ENCODE measurements at regions not wholly inside any gene's neighbourhood (a gene's known extent, or its start where the extent isn't known, plus 50 kb on each side); places are given as distances from the start of the nearest gene placed in this dataset.

DNA sequence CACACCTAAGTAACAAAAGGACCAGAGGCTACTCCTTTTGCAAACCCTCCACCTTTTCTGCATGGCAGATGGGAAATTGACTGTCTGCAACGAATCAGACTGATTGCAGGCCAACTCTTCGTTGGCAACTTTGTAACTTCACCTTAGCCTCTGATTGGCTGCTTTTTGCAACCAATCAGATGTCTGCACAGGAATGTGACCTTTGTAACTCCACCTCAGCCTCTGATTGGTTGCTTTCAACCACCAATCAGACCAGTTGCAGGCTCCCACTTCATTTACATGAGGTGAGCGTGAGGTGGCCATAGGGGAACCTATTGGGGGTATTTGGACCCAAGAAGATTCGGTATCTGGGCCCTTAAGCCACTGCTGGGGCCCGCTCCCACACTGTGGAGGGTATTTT lies 209.0 kb downstream of the EN1 start:
- H3K27me3 Mint-ChIP-seq (ENCODE audit: unreplicated experiment) = peaks cover 16% of the 10 kb centered on the region
- DNase-seq = no peak
- H3K9me3 Mint-ChIP-seq (ENCODE audit: low read depth, unreplicated experiment) = no peaks in the 10 kb centered on the region
- CTCF ChIA-PET = no interaction called here
- intact Hi-C loops (cut with micrococcal nuclease; ENCODE audit: unreplicated experiment) = no loop called here
- BruUV-seq (replicated peaks) = no TSS peak
- TF ChIP-seq, protein P1, sequence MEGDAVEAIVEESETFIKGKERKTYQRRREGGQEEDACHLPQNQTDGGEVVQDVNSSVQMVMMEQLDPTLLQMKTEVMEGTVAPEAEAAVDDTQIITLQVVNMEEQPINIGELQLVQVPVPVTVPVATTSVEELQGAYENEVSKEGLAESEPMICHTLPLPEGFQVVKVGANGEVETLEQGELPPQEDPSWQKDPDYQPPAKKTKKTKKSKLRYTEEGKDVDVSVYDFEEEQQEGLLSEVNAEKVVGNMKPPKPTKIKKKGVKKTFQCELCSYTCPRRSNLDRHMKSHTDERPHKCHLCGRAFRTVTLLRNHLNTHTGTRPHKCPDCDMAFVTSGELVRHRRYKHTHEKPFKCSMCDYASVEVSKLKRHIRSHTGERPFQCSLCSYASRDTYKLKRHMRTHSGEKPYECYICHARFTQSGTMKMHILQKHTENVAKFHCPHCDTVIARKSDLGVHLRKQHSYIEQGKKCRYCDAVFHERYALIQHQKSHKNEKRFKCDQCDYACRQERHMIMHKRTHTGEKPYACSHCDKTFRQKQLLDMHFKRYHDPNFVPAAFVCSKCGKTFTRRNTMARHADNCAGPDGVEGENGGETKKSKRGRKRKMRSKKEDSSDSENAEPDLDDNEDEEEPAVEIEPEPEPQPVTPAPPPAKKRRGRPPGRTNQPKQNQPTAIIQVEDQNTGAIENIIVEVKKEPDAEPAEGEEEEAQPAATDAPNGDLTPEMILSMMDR (IDR thresholded peaks at IDR 0.05; ENCODE audit: unreplicated experiment) = no peak
- H3K27ac Mint-ChIP-seq (ENCODE audit: unreplicated experiment) = no peak overlapping the region
- H3K4me1 Mint-ChIP-seq (ENCODE audit: low read depth, unreplicated experiment) = peaks cover 9% of the 10 kb centered on the region
- H3K36me3 Mint-ChIP-seq (ENCODE audit: insufficient read depth, unreplicated experiment) = peaks cover 5% of the 10 kb centered on the region
- no peak overlapping the region for H3K4me3 Mint-ChIP-seq (ENCODE audit: low read depth, unreplicated experiment)

DNA sequence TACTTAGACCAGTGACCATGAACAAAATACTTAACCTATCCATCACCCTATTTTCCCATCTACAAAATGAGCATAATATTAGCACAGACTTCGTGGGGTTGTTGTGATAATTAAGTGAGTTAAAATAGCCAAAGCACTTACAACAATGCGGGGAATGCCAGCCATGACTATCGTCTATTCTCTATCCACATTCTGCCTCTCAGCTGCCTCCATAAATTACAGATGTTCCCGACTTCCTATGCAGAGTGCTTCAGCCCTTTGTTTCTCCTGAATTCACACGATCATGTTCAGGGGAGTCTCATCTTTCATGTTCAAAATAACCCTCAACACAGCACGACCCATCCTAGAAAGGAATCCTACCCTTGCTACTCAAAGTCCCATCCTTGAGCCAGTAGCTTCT lies 211.6 kb downstream of the EN1 start:
- no TSS peak for BruUV-seq (replicated peaks)
- Mint-ChIP-seq H3K27ac (ENCODE audit: unreplicated experiment) (no peak overlapping the region), H3K9me3 (ENCODE audit: low read depth, unreplicated experiment) (no peaks in the 10 kb centered on the region), H3K4me3 (ENCODE audit: low read depth, unreplicated experiment) (no peak overlapping the region), H3K4me1 (ENCODE audit: low read depth, unreplicated experiment) (no peaks in the 10 kb centered on the region), H3K36me3 (ENCODE audit: insufficient read depth, unreplicated experiment) (peaks cover 5% of the 10 kb centered on the region), H3K27me3 (ENCODE audit: unreplicated experiment) (peaks cover 24% of the 10 kb centered on the region)
- TF ChIP-seq, protein P1 (IDR thresholded peaks at IDR 0.05; ENCODE audit: unreplicated experiment) = no peak
- CTCF ChIA-PET = no interaction called here
- intact Hi-C loops (cut with micrococcal nuclease; ENCODE audit: unreplicated experiment) = no loop called here
- no peak for DNase-seq

DNA sequence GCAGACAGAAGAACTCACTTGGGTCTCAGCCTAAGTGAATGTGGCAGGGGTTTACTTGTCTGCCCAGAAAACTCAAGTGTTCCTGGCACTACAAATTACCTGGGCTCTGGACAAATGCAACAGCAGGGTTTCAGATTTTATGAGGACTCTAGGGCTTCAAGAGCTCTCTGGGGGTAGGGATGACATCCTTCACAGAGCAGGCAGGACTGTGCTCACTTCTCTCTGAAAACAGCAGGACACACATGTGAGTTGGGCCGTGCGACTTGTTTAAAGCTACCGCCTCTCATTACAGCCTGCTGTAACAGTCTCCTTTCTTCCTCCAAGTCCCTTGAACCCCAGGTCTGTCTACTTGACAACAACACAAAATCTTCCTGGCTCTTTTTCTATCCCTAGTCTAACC lies 212.6 kb downstream of the EN1 start:
- Mint-ChIP-seq H3K4me3 (ENCODE audit: low read depth, unreplicated experiment) (no peak overlapping the region), H3K9me3 (ENCODE audit: low read depth, unreplicated experiment) (no peaks in the 10 kb centered on the region), H3K27me3 (ENCODE audit: unreplicated experiment) (peaks cover 24% of the 10 kb centered on the region), H3K4me1 (ENCODE audit: low read depth, unreplicated experiment) (no peaks in the 10 kb centered on the region), H3K27ac (ENCODE audit: unreplicated experiment) (no peak overlapping the region), H3K36me3 (ENCODE audit: insufficient read depth, unreplicated experiment) (peaks cover 5% of the 10 kb centered on the region)
- CTCF ChIA-PET = no interaction called here
- intact Hi-C loops (cut with micrococcal nuclease; ENCODE audit: unreplicated experiment) = no loop called here
- no peak for DNase-seq
- BruUV-seq (replicated peaks) = no TSS peak
- TF ChIP-seq, protein P1 (IDR thresholded peaks at IDR 0.05; ENCODE audit: unreplicated experiment) = no peak

DNA sequence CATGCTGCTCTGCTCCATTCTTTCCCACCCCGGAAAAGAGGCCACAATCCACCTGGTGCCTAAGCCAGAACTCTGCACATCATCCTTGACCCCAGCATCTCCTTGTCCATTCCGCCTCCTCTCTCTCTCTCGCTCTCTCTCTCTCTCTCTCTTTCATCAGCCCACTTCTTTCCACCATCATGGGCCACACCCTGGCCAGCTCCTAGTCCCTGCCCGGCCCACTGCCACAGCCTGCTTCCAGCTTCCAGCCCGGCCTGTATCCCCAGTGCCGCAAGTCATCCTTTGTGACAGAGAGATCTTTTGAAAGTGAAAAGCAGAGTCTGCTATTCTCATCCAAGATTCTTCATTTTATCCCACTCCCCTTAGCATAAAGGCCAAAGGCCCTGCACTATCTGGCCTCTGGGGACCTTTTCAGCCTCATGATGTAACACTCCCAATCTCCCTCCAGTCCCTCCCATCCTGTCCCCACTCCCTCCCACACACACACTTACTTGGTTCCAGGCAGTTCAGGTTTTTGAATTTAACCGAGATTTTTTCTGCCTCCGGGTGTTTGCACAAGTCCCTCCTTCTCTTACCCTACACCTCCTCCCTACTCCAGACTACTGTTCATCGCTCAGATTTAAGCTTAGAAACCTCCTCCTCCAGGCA lies 214.0 kb downstream of the EN1 start:
- CTCF ChIA-PET = no interaction called here
- intact Hi-C loops (cut with micrococcal nuclease; ENCODE audit: unreplicated experiment) = no loop called here
- Mint-ChIP-seq H3K4me3 (ENCODE audit: low read depth, unreplicated experiment) (no peak overlapping the region), H3K27ac (ENCODE audit: unreplicated experiment) (no peak overlapping the region), H3K9me3 (ENCODE audit: low read depth, unreplicated experiment) (no peaks in the 10 kb centered on the region), H3K27me3 (ENCODE audit: unreplicated experiment) (peaks cover 24% of the 10 kb centered on the region), H3K36me3 (ENCODE audit: insufficient read depth, unreplicated experiment) (peaks cover 5% of the 10 kb centered on the region), H3K4me1 (ENCODE audit: low read depth, unreplicated experiment) (no peaks in the 10 kb centered on the region)
- BruUV-seq (replicated peaks) = no TSS peak
- DNase-seq = no peak
- TF ChIP-seq, protein P1 (IDR thresholded peaks at IDR 0.05; ENCODE audit: unreplicated experiment) = no peak
